HEK293 (cell line): ENCODE measurements at regions not wholly inside any gene's neighbourhood (a gene's known extent, or its start where the extent isn't known, plus 50 kb on each side); places are given as distances from the start of the nearest gene placed in this dataset.
"Not testable (repeated sequence)": the region's sequence is repeated elsewhere in the genome, so short reads cannot be mapped to it uniquely, and the experiment has no call there.

Source experiments
- CTCF ChIP-seq: fragments of 450-650 bp; formaldehyde crosslinking; IDR thresholded peaks from 2 replicates; pipeline ENCODE4 v1.5.1; 2016; ENCODE audit warnings: missing biosample characterization, missing genetic modification characterization
- ZNF24 ChIP-seq: fragments of 450-650 bp; formaldehyde crosslinking; IDR thresholded peaks from 2 replicates; pipeline ENCODE4 v1.5.1; 2016; ENCODE audit warnings: missing biosample characterization, missing genetic modification characterization
- ZNF561 ChIP-seq: fragments of 450-650 bp; IDR thresholded peaks from 2 replicates; pipeline ENCODE4 v1.5.1; 2018; ENCODE audit warnings: missing biosample characterization, missing genetic modification characterization, borderline replicate concordance

- TF ChIP-seq ZNF24, CTCF, ZNF561 (tag by site-specific recombination): not testable (repeated sequence)
Measured at GRCh38 chr5:117720784-117721183, 1146.2 kb upstream of the SEMA6A start.
